ENCODE measurements at regions not wholly inside any gene's neighbourhood (a gene's known extent, or its start where the extent isn't known, plus 50 kb on each side); places are given as distances from the start of the nearest gene placed in this dataset.
"Not testable (repeated sequence)": the region's sequence is repeated elsewhere in the genome, so short reads cannot be mapped to it uniquely, and the experiment has no call there.

- TF ChIP-seq, protein P1, sequence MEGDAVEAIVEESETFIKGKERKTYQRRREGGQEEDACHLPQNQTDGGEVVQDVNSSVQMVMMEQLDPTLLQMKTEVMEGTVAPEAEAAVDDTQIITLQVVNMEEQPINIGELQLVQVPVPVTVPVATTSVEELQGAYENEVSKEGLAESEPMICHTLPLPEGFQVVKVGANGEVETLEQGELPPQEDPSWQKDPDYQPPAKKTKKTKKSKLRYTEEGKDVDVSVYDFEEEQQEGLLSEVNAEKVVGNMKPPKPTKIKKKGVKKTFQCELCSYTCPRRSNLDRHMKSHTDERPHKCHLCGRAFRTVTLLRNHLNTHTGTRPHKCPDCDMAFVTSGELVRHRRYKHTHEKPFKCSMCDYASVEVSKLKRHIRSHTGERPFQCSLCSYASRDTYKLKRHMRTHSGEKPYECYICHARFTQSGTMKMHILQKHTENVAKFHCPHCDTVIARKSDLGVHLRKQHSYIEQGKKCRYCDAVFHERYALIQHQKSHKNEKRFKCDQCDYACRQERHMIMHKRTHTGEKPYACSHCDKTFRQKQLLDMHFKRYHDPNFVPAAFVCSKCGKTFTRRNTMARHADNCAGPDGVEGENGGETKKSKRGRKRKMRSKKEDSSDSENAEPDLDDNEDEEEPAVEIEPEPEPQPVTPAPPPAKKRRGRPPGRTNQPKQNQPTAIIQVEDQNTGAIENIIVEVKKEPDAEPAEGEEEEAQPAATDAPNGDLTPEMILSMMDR (IDR thresholded peaks at IDR 0.05) = no peak
- TF ChIP-seq REST (IDR thresholded peaks at IDR 0.05; ENCODE audit: insufficient read depth in 1 of 2, low read depth in 2 of 2, low read length in 1 of 2) (no peak), SIN3A (IDR thresholded peaks at IDR 0.05; ENCODE audit: borderline replicate concordance, insufficient read depth, low read depth, low read length) (no peak), POLR2AphosphoS5 (IDR thresholded peaks at IDR 0.05; ENCODE audit: low read depth, low read length) (no peak)
- ATAC-seq = no peak
Observed at GRCh38 chr6:78631976-78632375, 235.4 kb upstream of the IRAK1BP1 start.

DNA sequence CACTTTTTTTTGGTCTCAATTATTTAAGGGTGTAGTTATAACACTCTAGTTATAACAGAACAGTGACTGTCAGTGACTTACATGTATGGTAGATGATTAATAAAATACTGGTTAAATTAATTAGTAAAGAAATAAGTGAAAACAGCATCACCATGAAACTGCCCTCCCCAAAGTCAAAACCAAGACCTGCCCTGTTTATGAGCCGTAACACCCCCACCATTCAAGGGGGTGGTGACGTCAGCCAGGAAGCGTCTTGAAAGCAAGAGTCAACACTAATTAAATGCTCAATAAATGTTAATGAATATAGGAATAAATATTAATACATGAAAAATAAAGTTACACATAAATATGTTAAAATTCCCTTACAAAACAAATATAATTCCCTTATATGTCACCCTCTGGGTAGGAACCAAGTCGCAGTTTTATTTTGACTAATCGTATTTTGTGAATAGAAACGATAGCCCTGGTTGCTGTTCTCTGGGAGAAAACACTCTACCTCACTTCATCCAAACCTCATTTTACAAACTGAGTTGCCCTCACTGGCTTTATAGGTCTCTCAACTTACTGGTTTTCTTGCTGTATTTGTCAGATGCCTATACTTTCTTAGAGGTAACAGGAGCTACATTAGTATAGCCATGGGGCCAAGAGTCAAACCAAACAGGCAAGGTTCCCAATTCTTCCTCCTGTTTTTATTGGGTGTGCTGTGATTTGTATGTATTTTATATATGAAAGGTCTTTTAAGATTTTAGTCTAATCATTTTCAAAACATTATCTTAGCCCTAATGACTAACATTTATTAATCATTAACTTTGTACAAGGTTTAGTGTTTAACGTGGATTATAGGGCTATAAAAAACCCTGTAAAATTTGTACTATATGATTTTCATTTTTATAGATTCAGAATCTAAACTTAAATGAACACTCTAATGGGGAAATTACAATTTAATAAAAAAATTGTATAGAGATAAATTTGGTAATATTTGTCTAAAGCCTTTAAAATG lies 227.9 kb upstream of the IRAK1BP1 start:
- CTCF ChIA-PET = no interaction called here
- intact Hi-C loops (cut with micrococcal nuclease; ENCODE audit: unreplicated experiment) (no loop called here), in situ Hi-C loops (cut with HindIII; ENCODE audit: low pct_unique_long_range_greater_than_20kb, low sequenced_read_pairs) (no loop called here)
- no peaks in the 10 kb centered on the region for H3K27me3 ChIP-seq (ENCODE audit: control insufficient read depth, insufficient read depth, low read length)
- H3K27ac ChIP-seq (ENCODE audit: low read length) = no peak overlapping the region
- no peak overlapping the region for H3K4me3 ChIP-seq (ENCODE audit: low read depth in 2 of 2, low read length in 2 of 2)
- no peaks in the 10 kb centered on the region for H3K36me3 ChIP-seq (ENCODE audit: control insufficient read depth, insufficient read depth, low read length)
- H3K4me1 ChIP-seq (ENCODE audit: control insufficient read depth, insufficient read depth, low read length) = no peaks in the 10 kb centered on the region
- ATAC-seq (no peak), DNase-seq (ENCODE audit: low read depth, low spot score) (no peak)
- POLR2A ChIA-PET = no interaction called here
- no peak for TF ChIP-seq SIN3A (IDR thresholded peaks at IDR 0.05; ENCODE audit: borderline replicate concordance, insufficient read depth, low read depth, low read length)
- TF ChIP-seq, protein P1 (IDR thresholded peaks at IDR 0.05) = no peak
- BruUV-seq (replicated peaks) = no TSS peak
- no peaks in the 10 kb centered on the region for H3K9me3 ChIP-seq (ENCODE audit: control insufficient read depth, insufficient read depth, low read depth, low read length)

More at GRCh38 chr6:78631976-78632375, 235.4 kb upstream of the IRAK1BP1 start:
- H3K27me3 ChIP-seq (ENCODE audit: control insufficient read depth, insufficient read depth, low read length) = no peaks in the 10 kb centered on the region
- no peaks in the 10 kb centered on the region for H3K9me3 ChIP-seq (ENCODE audit: control insufficient read depth, insufficient read depth, low read depth, low read length)
- no TSS peak for BruUV-seq (replicated peaks)
- H3K27ac ChIP-seq (ENCODE audit: low read length) = no peak overlapping the region
- in situ Hi-C loops (cut with HindIII; ENCODE audit: low pct_unique_long_range_greater_than_20kb, low sequenced_read_pairs) = no loop called here
- no peak overlapping the region for H3K4me3 ChIP-seq (ENCODE audit: low read depth in 2 of 2, low read length in 2 of 2)
- CTCF ChIA-PET = no interaction called here
- no peak for DNase-seq (ENCODE audit: low read depth, low spot score)
- intact Hi-C loops (cut with micrococcal nuclease; ENCODE audit: unreplicated experiment) = no loop called here
- H3K36me3 ChIP-seq (ENCODE audit: control insufficient read depth, insufficient read depth, low read length) = no peaks in the 10 kb centered on the region
- no peaks in the 10 kb centered on the region for H3K4me1 ChIP-seq (ENCODE audit: control insufficient read depth, insufficient read depth, low read length)
- POLR2A ChIA-PET = no interaction called here

GRCh38 chr6:78643976-78644375 lies 223.4 kb upstream of the IRAK1BP1 start:
- ATAC-seq; H3K36me3 ChIP-seq (ENCODE audit: control insufficient read depth, insufficient read depth, low read length); in situ Hi-C loops (cut with HindIII; ENCODE audit: low pct_unique_long_range_greater_than_20kb, low sequenced_read_pairs); H3K9me3 ChIP-seq (ENCODE audit: control insufficient read depth, insufficient read depth, low read depth, low read length); H3K27ac ChIP-seq (ENCODE audit: low read length); CTCF ChIA-PET; H3K4me3 ChIP-seq (ENCODE audit: low read depth in 2 of 2, low read length in 2 of 2); H3K27me3 ChIP-seq (ENCODE audit: control insufficient read depth, insufficient read depth, low read length); DNase-seq (ENCODE audit: low read depth, low spot score); intact Hi-C loops (cut with micrococcal nuclease; ENCODE audit: unreplicated experiment); POLR2A ChIA-PET; H3K4me1 ChIP-seq (ENCODE audit: control insufficient read depth, insufficient read depth, low read length); BruUV-seq (replicated peaks): not testable (repeated sequence)

DNA sequence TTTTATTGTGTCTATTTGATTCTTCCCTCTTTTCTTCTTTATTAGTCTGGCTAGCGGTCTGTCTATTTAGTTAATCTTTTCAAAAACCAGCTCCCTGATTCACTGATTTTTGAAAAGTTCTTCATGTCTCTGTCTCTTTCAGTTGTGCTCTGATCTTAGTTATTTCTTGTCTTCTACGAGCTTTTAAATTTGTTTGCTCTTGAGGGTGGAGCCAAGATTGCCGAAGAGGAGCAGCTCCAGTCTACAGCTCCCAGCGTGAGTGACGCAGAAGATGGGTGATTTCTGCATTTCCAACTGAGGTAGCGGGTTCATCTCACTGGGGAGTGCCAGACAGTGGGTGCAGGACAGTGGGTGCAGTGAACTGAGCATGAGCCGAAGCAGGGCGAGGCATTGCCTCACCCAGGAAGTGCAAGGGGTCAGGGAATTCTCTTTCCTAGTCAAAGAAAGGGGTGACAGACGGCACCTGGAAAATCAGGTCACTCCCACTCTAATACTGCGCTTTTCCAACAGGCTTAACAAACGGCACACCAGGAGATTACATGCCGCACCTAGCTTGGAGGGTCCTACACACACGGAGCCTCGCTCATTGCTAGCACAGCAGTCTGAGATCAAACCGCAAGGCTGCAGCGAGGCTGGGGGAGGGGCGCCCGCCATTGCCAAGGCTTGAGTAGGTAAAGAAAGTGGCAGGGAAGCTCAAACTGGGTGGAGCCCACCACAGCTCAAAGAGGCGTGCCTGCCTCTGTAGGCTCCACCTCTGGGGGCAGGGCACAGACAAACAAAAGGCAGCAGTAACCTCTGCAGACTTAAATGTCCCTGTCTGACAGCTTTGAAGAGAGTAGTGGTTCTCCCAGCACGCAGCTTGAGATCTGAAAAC lies 220.6 kb upstream of the IRAK1BP1 start:
- in situ Hi-C loops (cut with HindIII; ENCODE audit: low pct_unique_long_range_greater_than_20kb, low sequenced_read_pairs); CTCF ChIA-PET; H3K27ac ChIP-seq (ENCODE audit: low read length); BruUV-seq (replicated peaks); POLR2A ChIA-PET; DNase-seq (ENCODE audit: low read depth, low spot score); H3K36me3 ChIP-seq (ENCODE audit: control insufficient read depth, insufficient read depth, low read length); H3K4me1 ChIP-seq (ENCODE audit: control insufficient read depth, insufficient read depth, low read length); H3K9me3 ChIP-seq (ENCODE audit: control insufficient read depth, insufficient read depth, low read depth, low read length); H3K27me3 ChIP-seq (ENCODE audit: control insufficient read depth, insufficient read depth, low read length); ATAC-seq; intact Hi-C loops (cut with micrococcal nuclease; ENCODE audit: unreplicated experiment): not testable (repeated sequence)
- H3K4me3 ChIP-seq (ENCODE audit: low read depth in 2 of 2, low read length in 2 of 2) = peak overlapping the region in 1 of 2 experiments; percentile 35; a peak in 2 of 4 replicates

Data from Panc1 (cell line).